GM12873 (cell line): ENCODE measurements at regions not wholly inside any gene's neighbourhood (a gene's known extent, or its start where the extent isn't known, plus 50 kb on each side); places are given as distances from the start of the nearest gene placed in this dataset.

Experiments
- TF ChIP-seq, protein P1 (sequence below): IDR thresholded peaks from 2 replicates; pipeline ENCODE4 v1.5.1; 2012; ENCODE audit warnings: low read depth, mild to moderate bottlenecking, moderate library complexity, low read length, control low read depth; ENCODE audit not compliant: insufficient read depth; ENCODE audit errors: missing control alignments

- TF ChIP-seq, protein P1, sequence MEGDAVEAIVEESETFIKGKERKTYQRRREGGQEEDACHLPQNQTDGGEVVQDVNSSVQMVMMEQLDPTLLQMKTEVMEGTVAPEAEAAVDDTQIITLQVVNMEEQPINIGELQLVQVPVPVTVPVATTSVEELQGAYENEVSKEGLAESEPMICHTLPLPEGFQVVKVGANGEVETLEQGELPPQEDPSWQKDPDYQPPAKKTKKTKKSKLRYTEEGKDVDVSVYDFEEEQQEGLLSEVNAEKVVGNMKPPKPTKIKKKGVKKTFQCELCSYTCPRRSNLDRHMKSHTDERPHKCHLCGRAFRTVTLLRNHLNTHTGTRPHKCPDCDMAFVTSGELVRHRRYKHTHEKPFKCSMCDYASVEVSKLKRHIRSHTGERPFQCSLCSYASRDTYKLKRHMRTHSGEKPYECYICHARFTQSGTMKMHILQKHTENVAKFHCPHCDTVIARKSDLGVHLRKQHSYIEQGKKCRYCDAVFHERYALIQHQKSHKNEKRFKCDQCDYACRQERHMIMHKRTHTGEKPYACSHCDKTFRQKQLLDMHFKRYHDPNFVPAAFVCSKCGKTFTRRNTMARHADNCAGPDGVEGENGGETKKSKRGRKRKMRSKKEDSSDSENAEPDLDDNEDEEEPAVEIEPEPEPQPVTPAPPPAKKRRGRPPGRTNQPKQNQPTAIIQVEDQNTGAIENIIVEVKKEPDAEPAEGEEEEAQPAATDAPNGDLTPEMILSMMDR: no peak
Measured at GRCh38 chr13:74945637-74946036, 536.3 kb downstream of the TBC1D4 start.

DNA sequence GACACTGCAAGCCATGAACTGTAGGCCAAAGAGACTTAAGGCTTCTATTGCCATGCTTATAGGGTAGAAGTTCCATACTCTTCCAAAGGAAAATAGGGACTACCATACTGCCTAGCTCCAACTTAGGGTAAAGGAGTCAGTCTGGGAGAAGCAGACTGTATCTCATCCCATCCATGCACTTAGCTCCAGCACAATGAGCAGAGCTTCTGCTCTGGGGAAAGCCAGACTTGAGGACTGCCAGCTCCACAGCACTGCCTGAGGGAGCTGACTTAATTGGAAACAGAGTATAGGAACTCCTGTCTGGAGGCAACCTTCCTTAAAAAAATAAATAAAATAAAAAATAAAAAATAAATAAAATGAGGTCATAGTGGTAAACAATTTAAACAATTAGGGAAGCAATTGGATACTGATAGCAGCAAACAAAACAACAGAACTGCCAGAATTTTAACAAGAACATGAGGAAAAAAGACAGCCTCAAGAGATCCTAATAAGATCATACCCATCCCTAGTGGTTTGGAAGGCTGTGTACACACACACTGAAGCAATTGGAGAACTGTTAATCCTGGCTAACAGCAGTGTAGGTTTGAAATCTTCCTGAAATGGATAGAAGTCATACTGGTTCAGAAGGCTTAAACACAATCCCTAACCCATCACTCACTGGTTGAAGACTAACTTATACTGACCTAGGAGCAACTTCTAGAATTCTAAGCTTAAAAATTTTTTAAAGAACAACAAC is 550.1 kb downstream of the TBC1D4 start:
- TF ChIP-seq, protein P1: no peak

- TF ChIP-seq, protein P1: no peak
Measured at GRCh38 chr13:74930402-74931165, 551.4 kb downstream of the TBC1D4 start.

DNA sequence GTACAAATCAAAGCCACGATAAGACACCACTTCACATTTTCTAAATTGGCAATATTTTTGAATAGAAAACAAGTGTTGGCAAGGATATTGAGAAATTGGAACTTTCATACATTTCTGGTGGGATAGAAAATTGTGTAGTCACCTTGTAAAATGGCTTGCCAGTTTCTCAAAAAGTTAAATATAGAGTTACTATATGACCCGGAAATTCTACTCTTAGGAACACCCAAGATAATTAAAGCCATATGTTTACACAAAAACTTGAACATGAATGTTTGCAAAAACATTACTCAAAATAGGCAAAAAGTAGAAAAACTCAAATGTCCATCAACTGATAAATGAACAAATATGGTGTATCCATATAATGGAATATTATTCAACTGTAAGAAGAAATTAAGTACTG is 552.5 kb downstream of the TBC1D4 start:
- TF ChIP-seq, protein P1: no peak

DNA sequence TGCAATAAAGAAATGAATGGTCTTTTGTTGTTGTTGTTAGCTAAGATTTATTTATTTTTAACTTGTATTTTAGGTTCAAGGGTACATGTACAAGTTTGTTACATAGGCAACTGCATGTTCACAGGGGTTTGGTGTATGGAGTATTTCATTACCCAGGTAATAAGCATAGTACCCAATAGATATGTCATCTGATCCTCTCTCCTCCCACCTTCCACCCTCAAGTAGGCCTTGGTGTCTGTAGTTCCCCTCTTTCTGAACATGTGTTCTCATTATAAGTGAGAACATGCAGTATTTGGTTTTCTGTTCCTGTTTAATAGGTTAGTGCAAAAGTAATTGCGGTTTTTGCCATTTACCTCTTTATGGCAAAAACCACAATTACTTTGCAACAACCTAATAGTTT is 554.1 kb downstream of the TBC1D4 start:
- TF ChIP-seq, protein P1: no peak

DNA sequence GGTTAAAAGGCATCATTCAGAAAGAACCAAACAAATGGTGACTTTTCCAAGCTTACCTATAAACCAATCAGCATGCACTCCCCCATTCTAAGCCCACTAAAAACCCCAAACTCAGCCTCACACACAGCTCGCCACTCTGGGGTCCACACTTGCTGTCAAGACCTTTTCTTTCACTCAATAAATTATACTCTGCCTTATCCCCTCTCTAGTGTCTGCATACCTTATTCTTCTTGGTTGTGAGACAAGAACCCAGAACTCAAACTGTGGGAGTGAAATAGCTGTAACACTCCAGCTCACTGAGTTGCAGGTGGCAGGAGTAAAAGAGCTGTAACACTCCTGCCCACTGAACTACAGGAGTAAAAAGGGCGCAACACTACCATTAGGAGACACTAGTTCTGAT is 559.0 kb downstream of the TBC1D4 start:
- TF ChIP-seq, protein P1: no peak

DNA sequence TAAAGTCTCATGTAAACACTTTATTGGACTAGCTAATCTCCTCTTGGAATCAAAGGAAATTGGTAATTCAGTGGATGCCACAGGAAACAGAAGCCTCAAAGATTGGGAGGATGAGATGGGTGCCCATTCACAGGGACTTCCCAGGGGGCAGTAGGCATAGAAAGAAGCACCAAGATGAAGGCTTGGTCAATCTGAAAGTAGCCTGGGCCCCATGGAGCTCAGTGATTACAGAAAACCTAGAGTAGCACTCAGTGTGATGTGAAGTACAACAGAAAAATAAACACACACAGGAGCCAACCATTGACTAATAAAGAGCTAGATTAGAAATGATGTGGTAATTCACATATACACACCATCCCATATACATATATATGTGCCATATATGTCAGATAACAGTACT is 560.6 kb downstream of the TBC1D4 start:
- TF ChIP-seq, protein P1: no peak
